ENCODE measurements at regions not wholly inside any gene's neighbourhood (a gene's known extent, or its start where the extent isn't known, plus 50 kb on each side); places are given as distances from the start of the nearest gene placed in this dataset.
"Not testable (repeated sequence)": the region's sequence is repeated elsewhere in the genome, so short reads cannot be mapped to it uniquely, and the experiment has no call there.

- no peak for ATAC-seq
- DNase-seq, result no peak
- intact Hi-C loops (cut with micrococcal nuclease), result no loop called here
These were observed 52.6 kb upstream of the GPCPD1 start for GRCh38 chr20:5663396-5663795.

- DNase-seq (no peak), ATAC-seq (no peak)
These were observed 52.0 kb upstream of the GPCPD1 start for GRCh38 chr20:5662769-5663168.

GRCh38 chr20:5660756-5661155, 50.0 kb upstream of the GPCPD1 start:
- intact Hi-C loops (cut with micrococcal nuclease); ATAC-seq; DNase-seq: not testable (repeated sequence)

More at GRCh38 chr20:5662769-5663168, 52.0 kb upstream of the GPCPD1 start:
- intact Hi-C loops (cut with micrococcal nuclease), result no loop called here

Data from left ventricle myocardium superior (tissue), 1 donor.